CD4-positive, alpha-beta T cell treated with Interleukin-6 at 100 ng/mL for 8 hours (primary cell): ENCODE measurements at regions not wholly inside any gene's neighbourhood (a gene's known extent, or its start where the extent isn't known, plus 50 kb on each side); places are given as distances from the start of the nearest gene placed in this dataset.
"Not testable (repeated sequence)": the region's sequence is repeated elsewhere in the genome, so short reads cannot be mapped to it uniquely, and the experiment has no call there.

Source experiments
- DNase-seq: peaks from one replicate; pipeline ENCODE4 v3.0.0-alpha.2; 2020; ENCODE audit warnings: mixed read lengths, low spot score

DNA sequence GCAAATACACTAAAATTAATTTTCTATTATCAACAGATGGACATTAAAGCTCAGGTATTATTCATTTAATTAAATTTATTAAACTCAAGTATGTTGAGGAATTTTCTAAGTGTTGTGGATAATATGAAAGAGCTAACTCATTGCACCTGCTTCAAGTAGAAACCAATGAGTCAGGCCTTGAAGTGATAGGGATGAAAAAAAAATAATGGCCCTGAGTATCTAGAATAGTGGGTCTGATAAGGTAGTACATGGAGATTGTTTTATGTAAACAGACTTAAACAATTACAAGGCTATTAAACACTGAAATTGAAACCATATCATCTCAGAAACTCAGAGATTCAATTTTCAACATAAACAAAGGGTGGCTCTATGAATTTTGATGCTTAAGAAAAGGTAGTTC, 857.1 kb upstream of the GBE1 start:
- DNase-seq = no peak

DNA sequence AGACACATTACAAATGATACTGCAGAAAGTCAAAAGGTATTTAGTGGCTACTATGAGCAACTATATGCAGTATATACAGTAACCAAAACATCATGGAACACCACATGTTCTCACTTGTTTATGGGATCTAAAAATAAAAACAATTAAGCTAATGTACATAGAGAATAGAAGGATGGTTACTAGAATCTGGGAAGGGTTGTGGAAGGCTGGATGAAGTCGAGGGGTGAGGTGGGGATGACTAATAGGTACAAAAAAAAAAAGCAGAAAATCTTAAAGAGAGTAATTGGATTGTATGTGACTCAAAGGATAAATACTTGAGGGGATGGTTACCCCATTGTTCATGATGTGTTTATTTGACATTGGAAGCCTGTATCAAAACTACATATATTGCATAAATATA, 848.8 kb upstream of the GBE1 start:
- DNase-seq = no peak

DNA sequence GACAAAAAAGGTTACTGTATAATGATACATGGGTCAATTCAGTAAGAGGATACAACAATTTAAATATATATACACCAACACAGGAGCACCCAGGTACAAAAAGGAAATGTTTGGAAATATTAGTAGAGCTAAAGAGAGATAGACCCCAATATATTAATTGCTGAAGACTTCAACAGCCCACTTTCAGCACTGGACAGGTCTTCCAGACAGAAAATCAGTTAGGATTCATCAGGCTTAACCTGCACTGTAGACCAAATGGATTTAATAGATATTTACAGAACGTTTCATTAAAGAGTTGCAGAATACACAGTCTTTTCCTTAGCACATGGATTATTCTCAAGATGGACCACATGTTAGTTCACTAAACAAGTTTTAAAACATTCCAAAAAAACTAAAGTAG, 845.9 kb upstream of the GBE1 start:
- DNase-seq = no peak

DNA sequence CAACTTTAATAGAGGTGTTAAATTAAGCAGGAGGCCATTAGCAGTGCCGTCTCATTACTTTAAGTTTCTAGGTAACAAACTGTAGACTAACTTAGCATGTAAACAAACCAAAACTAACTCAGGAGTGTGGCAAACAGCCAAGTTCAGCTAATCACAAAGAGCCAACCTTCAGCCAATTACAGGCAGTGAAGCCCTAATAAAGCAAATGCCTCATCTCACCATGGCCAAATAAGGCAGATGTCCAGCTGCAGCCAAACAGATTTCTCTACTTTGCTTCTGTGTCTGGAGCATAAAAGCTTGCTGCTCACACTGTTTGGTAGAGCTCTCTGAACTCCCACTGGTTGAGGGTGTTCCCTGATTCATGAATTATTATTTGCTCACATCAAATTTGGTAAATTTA, 835.4 kb upstream of the GBE1 start:
- DNase-seq = no peak

DNA sequence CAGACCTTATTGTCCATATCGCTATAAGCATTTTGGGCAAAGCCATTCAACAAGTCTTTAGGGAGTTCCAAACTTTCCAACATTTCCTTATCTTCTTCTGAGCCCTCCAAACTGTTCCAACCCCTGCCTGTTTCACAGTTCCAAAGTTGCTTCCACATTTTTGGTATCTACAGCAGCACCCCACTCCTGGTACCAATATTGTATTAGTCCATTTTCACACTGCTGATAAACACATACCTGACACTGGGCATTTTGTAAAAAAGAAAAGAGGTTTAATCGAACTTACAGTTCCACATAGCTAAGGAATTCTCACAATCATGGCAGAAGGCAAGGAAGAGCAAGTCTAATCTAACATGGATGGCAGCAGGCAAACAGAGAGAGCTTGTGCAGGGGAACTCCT, 834.1 kb upstream of the GBE1 start:
- DNase-seq = no peak

DNA sequence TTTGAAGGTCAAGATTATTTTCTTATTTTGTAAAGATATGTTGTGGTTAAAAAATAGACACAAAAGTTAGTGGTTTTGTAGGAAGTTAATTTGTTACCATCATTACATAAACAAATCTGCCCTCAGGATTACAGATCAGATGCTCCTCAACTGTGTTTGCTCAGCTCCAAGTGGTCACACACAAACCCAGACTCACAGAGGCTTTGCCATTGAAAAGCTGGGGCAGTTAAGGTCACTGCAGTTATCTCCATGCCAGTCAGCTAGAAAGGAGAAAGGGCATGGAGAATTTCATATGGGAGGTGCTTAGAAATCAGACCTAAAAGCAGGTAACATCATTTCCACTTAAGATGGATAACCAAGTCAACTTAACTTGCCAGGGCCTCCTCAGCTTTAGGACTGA, 825.7 kb upstream of the GBE1 start:
- no peak for DNase-seq

DNA sequence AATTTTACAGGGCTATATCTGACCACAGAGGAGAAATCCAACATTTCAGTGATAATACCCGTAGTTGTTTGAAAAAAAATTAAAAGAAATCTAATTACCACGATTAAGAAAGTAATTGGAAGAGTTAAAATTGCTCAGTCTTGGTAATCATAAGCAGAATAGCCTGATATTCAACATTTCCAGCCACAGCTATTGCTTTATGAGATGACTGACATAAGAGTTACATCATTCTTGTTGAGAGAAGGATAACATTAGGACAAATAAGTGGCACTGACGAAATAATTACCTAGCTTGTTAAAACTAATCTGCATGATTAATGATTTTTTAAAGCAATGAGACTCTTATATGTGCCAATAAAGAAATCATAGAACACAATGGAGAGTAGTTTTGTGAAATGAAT, 825.0 kb upstream of the GBE1 start:
- no peak for DNase-seq

DNA sequence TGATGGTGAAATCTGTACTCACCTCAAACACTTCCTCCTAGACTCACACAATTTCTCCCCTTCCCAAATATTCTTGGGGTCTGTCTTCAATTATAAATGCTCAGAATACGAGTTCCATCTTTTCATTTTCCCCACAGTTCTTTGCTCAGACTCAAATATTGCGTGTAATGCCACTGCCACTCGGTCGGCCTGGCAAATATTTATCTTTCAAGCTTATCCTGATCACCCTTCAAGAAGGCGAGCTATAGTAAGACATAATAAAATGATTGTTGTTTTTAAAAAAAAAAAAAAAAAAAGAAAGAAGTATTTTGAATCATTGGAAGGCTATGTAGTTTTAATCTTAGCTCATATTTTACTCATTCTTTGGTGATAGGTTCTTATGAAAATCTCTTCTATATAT, 824.6 kb upstream of the GBE1 start:
- not testable (repeated sequence) for DNase-seq

DNA sequence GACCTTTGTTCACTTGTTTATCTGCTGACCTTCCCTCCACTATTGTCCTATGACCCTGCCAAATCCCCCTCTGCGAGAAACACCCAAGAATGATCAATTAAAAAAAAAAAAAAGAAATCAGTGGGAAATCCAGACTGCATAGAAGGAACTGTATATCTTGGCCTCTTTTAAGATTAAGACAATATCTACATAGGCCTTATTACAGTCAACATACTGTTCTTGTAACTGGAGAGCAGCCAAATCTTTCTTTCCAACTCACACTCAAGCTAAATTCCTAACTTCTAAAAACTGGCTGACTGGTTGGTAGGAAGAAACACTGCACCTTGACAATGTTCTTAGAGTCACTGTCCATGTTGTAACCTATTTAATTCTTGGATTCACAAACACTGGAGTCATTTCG, 824.1 kb upstream of the GBE1 start:
- not testable (repeated sequence) for DNase-seq

DNA sequence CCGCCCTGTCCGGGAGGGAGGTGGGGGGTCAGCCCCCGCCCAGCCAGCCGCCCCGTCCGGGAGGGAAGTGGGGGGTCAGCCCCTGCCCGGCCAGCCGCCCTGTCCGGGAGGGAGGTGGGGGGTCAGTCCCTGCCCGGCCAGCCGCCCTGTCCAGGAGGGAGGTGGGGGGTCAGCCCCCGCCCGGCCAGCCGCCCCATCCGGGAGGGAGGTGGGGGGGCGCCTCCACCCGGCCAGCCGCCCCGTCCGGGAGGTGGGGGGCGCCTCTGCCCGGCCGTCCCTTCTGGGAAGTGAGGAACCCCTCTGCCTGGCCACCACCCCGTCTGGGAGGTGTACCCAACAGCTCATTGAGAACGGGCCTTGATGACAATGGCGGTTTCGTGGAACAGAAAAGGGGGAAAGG, 823.4 kb upstream of the GBE1 start:
- not testable (repeated sequence) for DNase-seq

DNA sequence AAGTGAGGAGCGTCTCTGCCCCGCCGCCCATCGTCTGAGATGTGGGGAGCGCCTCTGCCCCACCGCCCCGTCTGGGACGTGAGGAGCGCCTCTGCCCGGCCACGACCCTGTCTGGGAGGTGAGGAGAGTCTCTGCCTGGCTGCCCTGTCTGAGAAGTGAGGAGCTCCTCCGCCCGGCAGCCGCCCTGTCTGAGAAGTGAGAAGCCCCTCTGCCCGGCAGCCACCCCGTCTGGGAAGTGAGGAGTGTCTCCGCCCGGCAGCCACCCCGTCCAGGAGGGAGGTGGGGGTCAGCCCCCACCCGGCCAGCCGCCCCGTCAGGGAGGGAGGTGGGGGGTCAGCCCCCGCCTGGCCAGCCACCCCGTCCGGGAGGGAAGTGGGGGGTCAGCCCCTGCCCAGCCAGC, 823.0 kb upstream of the GBE1 start:
- not testable (repeated sequence) for DNase-seq

DNA sequence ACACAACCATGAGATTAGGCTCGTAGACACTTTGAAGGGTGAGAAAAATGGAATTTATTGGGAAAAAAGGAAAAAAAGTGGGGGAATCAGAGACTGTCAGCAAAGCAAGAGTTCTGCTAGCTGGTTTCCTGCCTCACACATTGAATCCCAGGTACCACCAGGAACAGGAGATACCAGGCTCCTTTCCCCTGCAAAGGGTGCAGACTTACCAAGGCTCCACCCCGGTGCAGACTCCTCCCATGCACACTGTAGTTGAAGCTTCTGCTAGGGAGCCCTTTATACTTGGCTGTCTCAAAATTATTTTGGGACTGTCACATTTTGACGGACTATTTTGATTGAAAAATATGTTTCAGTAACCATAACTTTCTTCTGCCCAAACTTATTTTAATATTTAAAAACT, 819.9 kb upstream of the GBE1 start:
- DNase-seq = no peak

DNA sequence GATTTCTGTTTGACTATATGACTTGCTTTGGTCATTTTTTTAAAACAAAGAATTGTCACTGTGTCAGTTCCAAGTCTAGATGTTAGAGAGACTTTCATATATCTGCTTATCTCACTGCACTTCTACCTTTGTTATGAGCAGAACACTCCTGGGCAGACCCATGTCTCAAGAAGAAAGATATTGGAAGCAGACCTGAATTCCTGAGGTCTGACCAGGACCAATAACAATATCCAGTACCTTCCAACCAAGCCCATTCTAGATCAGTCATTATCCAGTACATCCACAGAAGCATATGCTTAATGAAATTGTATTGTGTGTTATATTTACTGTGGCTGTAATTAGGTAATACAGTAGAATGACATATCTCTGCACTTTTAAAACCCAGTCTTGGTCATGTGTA, 811.3 kb upstream of the GBE1 start:
- DNase-seq = no peak

DNA sequence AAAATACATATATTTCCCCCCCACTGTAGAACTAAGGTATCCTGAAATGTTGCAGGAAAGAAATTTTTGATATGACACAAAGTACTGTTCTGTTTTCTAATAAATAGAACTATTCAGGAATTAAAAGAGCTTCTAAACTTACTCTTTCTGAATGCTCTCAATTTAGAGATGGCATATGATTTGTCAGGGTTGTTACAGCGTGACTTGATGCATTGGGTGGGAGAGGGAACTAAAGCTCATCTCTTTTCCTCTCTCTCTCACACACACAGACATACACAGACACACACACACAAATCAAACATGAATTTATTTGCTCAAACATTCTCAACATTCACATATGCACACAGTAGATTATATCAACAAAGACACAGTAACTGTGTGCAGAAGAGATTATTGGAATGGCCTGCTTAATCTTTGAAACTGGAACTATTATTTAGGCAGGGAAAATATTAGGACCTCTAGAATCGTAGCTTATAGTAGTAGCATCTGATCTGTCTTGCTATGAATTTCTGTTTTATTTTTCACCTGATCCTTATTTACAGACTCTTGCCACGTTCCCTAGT, 807.4 kb upstream of the GBE1 start:
- no peak for DNase-seq

DNA sequence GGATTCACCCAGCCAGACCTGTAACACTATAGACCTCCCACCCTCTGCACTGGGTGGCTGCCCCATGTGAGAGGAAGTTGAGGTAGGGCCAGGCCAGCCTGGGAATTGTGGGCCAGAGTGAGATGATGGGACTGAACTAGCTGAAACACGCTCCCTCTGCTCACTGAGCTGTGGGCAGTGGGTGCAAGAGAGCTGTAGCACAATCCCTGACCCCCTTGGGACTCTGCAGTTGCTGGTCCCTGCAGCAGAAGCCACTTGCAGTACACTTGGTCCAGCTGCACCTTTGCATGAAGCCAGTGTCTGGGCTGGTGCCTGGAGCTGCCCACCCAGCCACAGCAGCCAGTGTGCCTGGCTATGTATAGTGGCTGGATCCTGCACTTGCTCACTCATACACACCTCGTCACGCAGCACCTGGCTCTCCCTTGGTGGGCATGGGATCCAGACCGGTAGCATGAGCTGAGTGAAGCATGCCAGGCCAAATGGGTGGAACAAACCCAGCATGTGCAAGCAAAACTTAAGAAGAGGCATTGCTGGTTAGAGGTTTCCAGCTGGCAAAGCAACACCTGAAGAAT, 805.7 kb upstream of the GBE1 start:
- no peak for DNase-seq

DNA sequence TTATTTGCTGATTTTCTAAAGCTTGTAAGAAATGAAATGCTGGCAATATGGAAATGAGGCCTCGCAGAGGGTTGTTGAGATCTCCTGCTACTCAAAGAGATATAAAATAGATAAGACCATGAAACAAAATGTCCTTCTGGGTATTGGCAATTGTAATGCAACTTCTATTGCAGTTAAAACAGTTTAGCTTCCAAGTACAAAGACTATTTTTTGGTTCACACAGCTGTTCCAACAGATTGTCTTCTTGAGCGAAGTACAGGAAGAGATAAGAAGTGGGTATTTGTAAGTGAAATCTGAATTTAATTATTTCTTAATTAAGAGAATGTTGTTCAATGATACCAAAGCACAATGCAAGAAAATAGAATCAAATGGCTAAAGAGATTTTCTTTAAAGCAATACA, 801.5 kb upstream of the GBE1 start:
- DNase-seq = no peak

DNA sequence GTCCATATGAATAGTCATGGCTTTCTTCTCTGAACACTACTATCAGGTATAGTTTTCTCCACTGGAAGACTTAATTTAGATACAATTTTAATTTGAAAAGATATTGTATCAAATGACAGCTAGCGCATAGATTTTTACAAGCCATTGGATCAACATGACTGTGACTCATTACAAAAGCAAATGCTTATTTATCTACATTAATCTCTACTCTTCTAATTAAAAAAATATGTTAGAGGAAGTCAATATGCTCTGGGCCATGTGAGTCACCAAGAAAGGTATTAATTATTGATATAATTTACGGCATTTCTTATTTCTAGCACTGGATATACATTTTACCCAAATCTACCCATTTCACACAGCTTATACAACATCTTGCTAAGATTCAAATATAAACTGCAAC, 800.3 kb upstream of the GBE1 start:
- no peak for DNase-seq

DNA sequence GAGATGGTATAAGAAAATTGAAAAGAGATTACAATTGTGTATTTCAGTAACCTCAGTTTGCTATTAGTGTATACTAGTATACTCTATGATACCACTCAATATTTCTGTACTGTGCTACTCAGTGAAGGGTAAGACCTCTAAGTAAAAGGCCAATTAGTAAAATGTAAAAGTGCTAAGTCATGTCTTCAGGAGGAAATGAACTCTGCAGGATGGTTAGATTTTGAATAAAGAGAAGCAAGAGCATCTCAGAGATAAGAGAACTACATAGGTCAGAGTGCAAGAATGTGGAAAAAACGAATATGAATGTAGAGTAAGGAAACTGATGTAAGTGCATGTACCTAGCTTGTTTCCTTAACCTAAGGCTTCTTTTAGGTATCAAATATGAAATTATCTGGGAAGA, 796.6 kb upstream of the GBE1 start:
- DNase-seq = no peak

DNA sequence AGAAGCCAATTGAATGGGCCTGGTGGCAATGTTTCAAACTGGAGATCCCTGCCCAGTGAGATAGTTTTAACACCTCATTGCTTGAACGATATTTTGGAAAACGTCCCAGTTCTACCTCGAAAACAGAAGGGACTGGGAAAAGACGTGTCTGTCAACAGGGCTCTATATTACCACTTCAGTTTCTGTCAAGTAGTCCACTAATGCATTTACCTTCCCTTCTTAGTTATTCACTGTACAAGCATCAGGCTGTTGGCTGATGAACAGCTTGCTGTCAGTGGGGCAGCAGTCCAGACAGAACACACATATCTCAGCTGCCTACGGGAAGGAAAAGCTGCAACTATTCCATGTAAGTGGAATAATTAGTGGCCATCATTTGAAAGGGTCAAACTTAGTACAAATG, 794.7 kb upstream of the GBE1 start:
- no peak for DNase-seq

DNA sequence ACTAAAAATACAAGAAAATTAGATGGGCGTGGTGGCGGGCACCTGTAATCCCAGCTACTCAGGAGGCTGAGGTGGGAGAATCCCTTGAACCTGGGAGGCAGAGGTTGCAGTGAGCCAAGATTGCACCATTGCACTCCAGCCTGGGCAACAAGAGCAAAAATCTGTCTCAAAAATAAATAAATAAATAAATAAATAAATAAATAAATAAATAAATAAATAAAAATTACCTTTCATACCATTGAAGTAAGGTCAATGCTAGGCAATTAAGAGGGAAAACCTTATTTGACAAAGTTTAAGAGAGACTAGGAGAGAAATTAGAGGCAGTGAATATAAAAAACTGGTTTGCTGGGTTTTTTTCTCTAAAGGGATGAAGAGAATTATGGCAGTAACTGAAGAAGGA, 781.1 kb upstream of the GBE1 start:
- DNase-seq = not testable (repeated sequence)

DNA sequence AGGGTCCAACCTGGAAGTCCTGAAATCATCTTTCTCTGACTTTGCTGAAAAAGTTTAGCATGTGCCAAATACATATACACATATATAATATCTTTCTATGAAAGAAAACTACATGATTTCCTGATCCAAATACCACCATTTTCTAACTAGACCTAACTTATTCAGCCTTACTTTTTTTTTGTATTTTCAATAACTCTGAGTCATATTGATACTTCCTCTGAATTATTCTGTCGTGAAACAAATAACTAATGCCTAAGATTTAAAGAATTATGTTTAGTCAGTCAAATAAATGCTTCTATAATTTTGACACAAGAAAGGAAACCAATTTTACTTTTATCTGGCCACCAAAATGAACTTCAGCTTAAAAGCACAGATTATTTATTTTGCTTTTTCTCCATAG, 760.2 kb upstream of the GBE1 start:
- no peak for DNase-seq

DNA sequence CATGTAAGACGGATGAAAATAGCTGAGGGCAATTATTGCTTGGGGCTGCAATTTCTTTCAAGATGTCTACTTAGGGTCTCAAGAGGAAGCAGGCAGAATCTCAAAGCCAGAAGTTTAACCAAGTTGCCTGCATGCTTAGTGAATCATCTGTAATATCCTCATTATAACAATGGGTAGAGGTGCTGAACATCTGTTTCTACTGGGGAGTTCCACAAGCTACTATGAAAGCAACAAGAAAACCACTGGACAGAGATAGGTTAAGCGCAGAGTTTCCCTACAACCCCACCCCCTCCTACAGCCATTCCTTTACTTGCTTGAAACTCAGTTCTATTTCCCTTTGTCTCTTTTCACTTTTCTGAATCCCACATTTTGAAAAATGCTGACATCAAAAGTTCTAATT, 759.4 kb upstream of the GBE1 start:
- DNase-seq = no peak

DNA sequence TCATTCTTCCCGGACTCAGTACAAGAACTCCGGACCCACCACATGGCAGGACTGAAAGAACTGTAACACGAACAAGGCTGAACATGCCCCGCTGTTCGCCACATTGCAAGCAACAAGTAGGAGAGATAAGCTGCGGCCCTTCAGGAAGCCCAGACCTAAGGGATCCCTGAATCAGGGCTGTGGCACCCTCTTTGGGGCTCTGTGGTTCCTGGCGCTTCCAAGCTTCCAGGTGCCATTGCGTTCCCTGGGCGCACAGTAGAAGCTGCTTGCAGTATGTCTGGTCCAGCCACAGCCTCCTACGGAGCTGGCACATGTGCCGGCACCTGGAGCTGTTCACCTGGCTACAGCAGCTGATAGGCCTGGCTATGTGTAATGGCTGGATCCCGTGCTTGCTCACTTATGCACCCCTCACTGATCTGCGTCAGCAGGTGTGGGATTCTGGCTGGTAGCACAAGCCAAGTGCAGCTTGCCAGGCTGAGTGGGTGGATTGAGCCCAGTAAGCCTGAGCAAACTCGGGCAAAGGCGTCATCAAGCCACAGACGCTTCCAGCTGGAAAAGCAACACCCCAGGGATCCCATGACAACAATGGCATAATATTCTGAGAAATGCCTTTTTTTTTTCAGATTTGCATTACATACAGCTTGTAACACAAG, 748.6 kb upstream of the GBE1 start:
- no peak for DNase-seq
